ENCODE measurements at regions not wholly inside any gene's neighbourhood (a gene's known extent, or its start where the extent isn't known, plus 50 kb on each side); places are given as distances from the start of the nearest gene placed in this dataset.

DNA sequence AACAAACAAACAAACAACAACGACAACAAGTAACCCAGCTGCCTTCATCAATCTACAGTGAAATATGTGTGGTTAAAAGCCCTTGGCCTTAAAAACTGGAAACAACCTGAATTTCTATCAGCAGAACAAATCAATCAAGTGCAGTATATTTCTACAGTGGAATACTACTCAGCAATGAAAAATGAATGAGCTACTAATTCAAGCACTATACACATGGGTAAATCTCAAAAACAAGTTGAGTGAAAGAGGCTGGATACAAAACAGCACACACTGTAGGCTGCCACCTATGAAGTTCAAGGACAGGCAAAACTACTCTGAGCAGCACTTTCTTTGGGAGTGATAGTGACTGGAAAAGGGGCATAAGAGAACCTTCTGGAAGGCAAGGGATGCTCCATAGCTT lies 395.5 kb upstream of the PROK2 start:
- Histone ChIP-seq H2BK20ac (ENCODE audit: low read length) (no peak overlapping the region), H2AK5ac (ENCODE audit: low read depth, low read length) (no peak overlapping the region), H3K27ac (ENCODE audit: low read depth, low read length) (no peak overlapping the region), H3K79me2 (ENCODE audit: control insufficient read depth in 1 of 2, insufficient read depth in 2 of 2, low read length in 2 of 2) (no peaks in the 10 kb centered on the region), H3K4me1 (replicated peaks in 1 of 4; ENCODE audit: control insufficient read depth in 3 of 4, insufficient read depth in 4 of 4, low read length in 3 of 4) (peaks cover 0 to 3% (median 0%) of the 10 kb centered on the region in 4 experiments; a peak in 2 of 7 replicates), H4K20me1 (replicated peaks in 1 of 2; ENCODE audit: control insufficient read depth in 1 of 2, insufficient read depth in 2 of 2, low read length in 2 of 2) (no peaks in the 10 kb centered on the region), H3K9ac (replicated peaks in 1 of 4; ENCODE audit: extremely low read depth in 1 of 4, low read depth in 3 of 4, low read length in 3 of 4) (no peak overlapping the region), H3K14ac (ENCODE audit: insufficient read length) (no peak overlapping the region), H3K23ac (ENCODE audit: insufficient read length) (no peak overlapping the region), H3K23me2 (ENCODE audit: low read depth, low read length) (no peaks in the 10 kb centered on the region), H4K5ac (ENCODE audit: insufficient read length, low read depth, low read length) (no peak overlapping the region), H3K18ac (ENCODE audit: extremely low read depth, low read length) (no peak overlapping the region), H2AFZ (ENCODE audit: low read length) (no peak overlapping the region), H3K9me3 (ENCODE audit: insufficient read depth in 2 of 2, low read depth in 1 of 2, low read length in 1 of 2) (no peaks in the 10 kb centered on the region; a peak in 1 of 4 replicates), H3K4ac (replicated peaks; ENCODE audit: insufficient read length, low read depth, low read length) (no peak overlapping the region), H3K79me1 (ENCODE audit: low read depth, low read length) (no peaks in the 10 kb centered on the region), H2BK15ac (ENCODE audit: low read length) (no peak overlapping the region), H3K36me3 (ENCODE audit: control insufficient read depth in 2 of 4, insufficient read depth in 4 of 4, low read length in 3 of 4) (no peaks in the 10 kb centered on the region), H3K56ac (replicated peaks; ENCODE audit: insufficient read length, low read depth, low read length) (no peak overlapping the region), H2BK5ac (ENCODE audit: low read depth, low read length) (no peak overlapping the region), H4K91ac (replicated peaks; ENCODE audit: insufficient read length, low read length) (no peak overlapping the region), H4K8ac (ENCODE audit: extremely low read depth, insufficient read depth, low read length) (no peak overlapping the region), H3K4me2 (ENCODE audit: insufficient read depth in 1 of 2, low read depth in 2 of 2, low read length in 2 of 2) (no peak overlapping the region), H2BK120ac (replicated peaks; ENCODE audit: low read depth, low read length) (no peak overlapping the region), H2BK12ac (ENCODE audit: low read depth, low read length) (no peak overlapping the region), H3K27me3 (replicated peaks in 1 of 4; ENCODE audit: control insufficient read depth in 3 of 4, extremely low read depth in 1 of 4, insufficient read depth in 3 of 4, low read length in 3 of 4) (no peaks in the 10 kb centered on the region; a peak in 1 of 7 replicates), H3K4me3 (ENCODE audit: extremely low read depth in 1 of 4, insufficient read depth in 2 of 4, low read depth in 3 of 4, low read length in 4 of 4) (no peak overlapping the region)
- FAIRE-seq (no peak), DNase-seq (ENCODE audit: low read depth in 1 of 2, low spot score in 2 of 2) (no peak)
- WGBS, 2 experiments (ENCODE audit: extremely low coverage in 1 of 2, insufficient coverage in 1 of 2, insufficient read length in 1 of 2, insufficient replicate concordance in 2 of 2, low coverage in 1 of 2, low lambda C conversion rate in 2 of 2, missing lambda C conversion rate in 1 of 2): 92% methylated on average over 1 of the region's 1 CpG; no CpG with 5 or more reads in 1 of the 2 experiments
- POLR2A ChIA-PET (ENCODE audit: partially characterized antibody): no interaction called here
- CTCF ChIA-PET (ENCODE audit: partially characterized antibody): interaction anchor here (0.6 to 1.5 kb wide), 4 partner anchors 8 to 178 kb away, joined by 4 read pairs; no protein-coding TSS in a partner anchor
- no peak for TF ChIP-seq ASH2L (IDR thresholded peaks at IDR 0.05; ENCODE audit: low read length)
- TF ChIP-seq, protein P1, sequence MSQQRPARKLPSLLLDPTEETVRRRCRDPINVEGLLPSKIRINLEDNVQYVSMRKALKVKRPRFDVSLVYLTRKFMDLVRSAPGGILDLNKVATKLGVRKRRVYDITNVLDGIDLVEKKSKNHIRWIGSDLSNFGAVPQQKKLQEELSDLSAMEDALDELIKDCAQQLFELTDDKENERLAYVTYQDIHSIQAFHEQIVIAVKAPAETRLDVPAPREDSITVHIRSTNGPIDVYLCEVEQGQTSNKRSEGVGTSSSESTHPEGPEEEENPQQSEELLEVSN (IDR thresholded peaks at IDR 0.05): no peak

Data from H1 (cell line).